ENCODE measurements at regions not wholly inside any gene's neighbourhood (a gene's known extent, or its start where the extent isn't known, plus 50 kb on each side); places are given as distances from the start of the nearest gene placed in this dataset.

DNA sequence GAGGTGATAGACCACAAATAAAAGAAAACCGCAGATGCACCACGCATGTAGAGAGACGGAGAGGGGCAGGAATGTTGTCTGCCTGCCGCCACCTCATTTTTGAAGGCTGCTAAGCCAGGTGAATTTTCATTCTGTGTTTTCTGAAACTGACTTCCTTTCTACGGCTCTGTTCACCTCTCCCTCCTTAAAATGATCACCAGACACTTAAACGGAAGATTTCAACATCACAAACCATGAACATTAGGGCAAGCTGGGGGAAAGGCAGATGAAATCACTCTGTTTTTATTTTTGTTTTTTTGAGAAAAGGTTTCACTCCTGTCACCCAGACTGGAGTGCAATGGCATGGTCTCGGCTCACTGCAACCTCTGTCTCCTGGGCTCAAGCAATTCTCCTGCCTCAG is 232.4 kb downstream of the MIAT start:
- H3K4me1 ChIP-seq (ENCODE audit: insufficient read depth), result no peaks in the 10 kb centered on the region
- no peak overlapping the region for H3K4me3 ChIP-seq (ENCODE audit: low read depth, low read length)
- H3K36me3 ChIP-seq (ENCODE audit: insufficient read depth), result no peaks in the 10 kb centered on the region
- H3K27ac ChIP-seq (ENCODE audit: low read depth), result no peak overlapping the region
- DNase-seq (ENCODE audit: extremely low spot score), result no peak
- WGBS, result 85% methylated on average over 7 of the region's 7 CpGs

DNA sequence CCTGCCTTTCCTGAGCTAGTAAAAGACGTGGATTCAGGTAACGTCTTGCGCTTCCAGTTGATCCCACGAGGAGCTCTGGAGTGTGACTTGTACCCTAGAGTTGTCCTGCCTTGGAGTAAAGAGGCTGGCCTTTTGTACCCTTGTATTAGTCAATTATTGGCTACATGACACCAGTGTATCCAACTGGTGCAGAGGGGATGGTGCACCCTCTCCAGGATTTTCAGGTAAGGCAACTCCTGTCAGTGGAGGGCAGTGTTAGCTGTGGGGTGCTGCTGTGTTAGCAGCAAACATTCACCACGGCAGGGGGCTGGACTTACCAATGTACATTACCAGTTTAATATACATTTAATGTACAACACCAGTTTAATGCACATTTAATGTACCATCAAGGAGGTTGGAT is 233.5 kb downstream of the MIAT start:
- no peak overlapping the region for H3K27ac ChIP-seq (ENCODE audit: low read depth)
- no peak overlapping the region for H3K4me3 ChIP-seq (ENCODE audit: low read depth, low read length)
- WGBS, result 56% methylated on average over 5 of the region's 5 CpGs
- no peaks in the 10 kb centered on the region for H3K36me3 ChIP-seq (ENCODE audit: insufficient read depth)
- H3K4me1 ChIP-seq (ENCODE audit: insufficient read depth), result no peaks in the 10 kb centered on the region
- no peak for DNase-seq (ENCODE audit: extremely low spot score)

DNA sequence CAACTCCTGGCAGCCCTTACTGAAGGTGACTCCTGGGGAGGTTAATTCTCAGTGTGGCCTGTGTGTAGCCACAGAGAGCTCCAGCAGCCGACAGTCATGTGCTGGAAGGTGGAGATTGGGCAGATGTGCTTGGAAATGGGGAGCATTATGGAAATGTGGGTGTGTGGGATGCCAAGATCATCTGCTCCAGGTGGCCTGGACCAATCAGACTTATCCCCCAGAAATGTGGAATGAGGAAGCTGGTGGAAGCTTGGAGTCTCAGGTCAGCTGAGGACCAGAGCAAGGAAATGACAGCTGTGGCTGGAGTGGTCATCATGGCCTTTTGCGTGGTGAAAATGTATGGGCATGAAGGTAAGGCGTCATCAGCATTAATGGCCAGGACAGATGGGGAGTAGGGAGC is 234.0 kb downstream of the MIAT start:
- H3K27ac ChIP-seq (ENCODE audit: low read depth), result no peak overlapping the region
- WGBS, result 90% methylated on average over 3 of the region's 3 CpGs
- no peak overlapping the region for H3K4me3 ChIP-seq (ENCODE audit: low read depth, low read length)
- DNase-seq (ENCODE audit: extremely low spot score), result no peak
- no peaks in the 10 kb centered on the region for H3K4me1 ChIP-seq (ENCODE audit: insufficient read depth)
- H3K36me3 ChIP-seq (ENCODE audit: insufficient read depth), result no peaks in the 10 kb centered on the region

DNA sequence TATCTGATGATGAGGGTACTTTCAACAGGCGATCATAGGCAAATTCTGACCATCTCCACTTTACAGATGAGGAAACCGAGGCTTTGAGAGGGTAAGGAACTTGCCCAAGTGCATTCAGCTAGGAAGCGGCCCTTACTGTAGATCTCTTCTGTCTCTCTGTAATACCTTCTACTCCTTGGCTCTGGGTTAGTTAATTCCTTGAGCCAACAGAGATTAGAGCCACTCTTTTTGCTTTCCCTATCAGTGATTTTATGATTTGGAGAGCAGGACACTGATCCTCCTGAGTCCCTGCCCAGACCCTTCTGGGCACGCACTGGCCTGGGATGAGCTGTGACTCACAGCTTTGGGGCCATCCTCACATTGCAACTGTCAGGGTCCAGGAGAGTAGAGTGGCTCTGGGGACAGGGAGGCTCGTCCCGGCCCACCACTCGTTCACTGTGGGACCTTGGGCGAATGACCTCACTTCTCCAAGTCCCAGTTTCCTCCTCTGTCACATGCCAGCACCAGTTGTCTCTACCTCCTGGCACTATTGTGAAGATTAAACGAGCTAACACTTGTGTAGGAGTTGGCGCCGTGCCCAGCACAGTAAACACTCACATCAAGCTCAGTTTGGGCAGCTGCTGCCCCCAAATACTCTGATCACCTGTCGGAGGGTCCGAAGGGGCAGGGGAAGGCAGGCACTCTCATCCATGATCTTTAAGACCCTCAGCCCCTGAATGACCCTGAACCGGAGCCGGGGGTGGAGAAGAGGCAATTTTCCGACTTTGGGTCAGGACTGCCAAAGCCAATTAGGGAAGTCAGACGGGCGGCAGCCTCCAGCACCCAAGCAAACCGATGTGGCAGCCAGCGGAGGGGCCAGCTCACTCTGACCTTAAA is 235.0 kb downstream of the MIAT start:
- Histone ChIP-seq H3K4me3 (ENCODE audit: low read depth, low read length) (no peak overlapping the region), H3K36me3 (ENCODE audit: insufficient read depth) (no peaks in the 10 kb centered on the region), H3K4me1 (ENCODE audit: insufficient read depth) (no peaks in the 10 kb centered on the region), H3K27ac (ENCODE audit: low read depth) (no peak overlapping the region)
- DNase-seq (ENCODE audit: extremely low spot score), result no peak
- WGBS, result 56% methylated on average over 20 of the region's 20 CpGs

DNA sequence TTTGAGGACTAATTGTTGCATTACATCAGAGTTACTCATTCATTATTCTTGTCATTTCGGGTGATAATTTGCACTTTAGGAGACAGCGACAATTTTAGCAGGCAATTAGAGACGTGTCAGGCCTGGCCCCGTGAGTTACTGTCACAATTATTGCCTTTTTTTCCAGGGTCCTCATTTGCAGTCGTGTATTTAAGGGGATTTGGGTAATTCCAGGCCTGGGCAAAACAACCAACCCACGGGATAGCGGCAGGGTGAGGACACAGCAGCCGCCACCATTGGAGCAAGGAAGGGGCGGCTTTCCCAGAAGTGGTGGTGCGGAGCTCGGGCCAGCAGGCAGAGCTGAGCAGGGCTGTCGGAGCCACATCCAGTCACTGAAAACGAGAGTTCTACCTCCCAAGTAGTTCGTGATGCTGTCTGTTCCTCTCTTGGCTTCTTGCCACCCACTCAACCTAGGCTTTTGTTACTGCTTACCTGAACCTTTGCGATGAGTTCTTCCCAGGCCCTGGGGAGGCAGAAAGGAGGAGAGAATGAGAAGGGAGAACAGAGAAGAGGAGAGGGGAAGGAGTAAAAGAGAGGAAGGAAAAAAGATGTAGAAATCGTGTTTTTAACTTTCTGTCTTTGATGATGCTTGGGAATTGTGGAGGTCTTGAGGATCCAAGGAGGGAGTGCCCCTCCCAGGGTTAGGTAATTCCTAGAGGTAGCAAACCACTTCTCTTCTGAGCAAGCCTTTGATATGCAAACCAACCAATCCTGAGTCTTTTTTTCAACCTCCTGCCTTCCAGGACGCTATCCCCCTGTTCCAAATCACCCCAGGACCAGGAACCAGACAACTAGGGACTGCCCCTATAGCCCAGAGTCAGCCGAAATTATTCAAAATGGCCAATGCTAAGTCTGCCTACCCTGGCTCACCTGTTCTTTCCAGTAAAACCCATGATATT is 236.1 kb downstream of the MIAT start:
- H3K4me3 ChIP-seq (ENCODE audit: low read depth, low read length), result no peak overlapping the region
- DNase-seq (ENCODE audit: extremely low spot score), result no peak
- H3K36me3 ChIP-seq (ENCODE audit: insufficient read depth), result no peaks in the 10 kb centered on the region
- H3K27ac ChIP-seq (ENCODE audit: low read depth), result no peak overlapping the region
- H3K4me1 ChIP-seq (ENCODE audit: insufficient read depth), result no peaks in the 10 kb centered on the region
- 75% methylated on average over 18 of the region's 18 CpGs for whole genome bisulfite sequencing

DNA sequence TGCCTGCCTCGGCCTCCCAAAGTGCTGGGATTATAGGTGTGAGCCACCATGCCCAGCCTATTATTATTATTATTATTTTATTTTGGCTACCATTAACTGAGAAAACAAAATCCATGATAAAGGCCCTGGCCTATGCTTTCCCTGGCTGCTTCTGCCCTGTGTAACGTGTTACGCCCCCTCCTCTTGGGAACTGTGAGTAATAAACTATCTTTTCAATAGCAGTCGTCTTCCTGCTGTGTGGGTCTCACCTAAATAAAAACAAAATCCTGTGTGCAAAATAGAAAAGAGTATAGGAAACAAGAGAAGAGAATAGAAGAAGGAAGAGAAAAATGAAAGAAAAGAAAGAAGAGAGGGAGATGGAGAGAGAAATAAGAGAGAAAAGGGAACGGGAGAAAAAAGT is 237.0 kb downstream of the MIAT start:
- no peak overlapping the region for H3K4me3 ChIP-seq (ENCODE audit: low read depth, low read length)
- 78% methylated on average over 5 of the region's 5 CpGs for WGBS

DNA sequence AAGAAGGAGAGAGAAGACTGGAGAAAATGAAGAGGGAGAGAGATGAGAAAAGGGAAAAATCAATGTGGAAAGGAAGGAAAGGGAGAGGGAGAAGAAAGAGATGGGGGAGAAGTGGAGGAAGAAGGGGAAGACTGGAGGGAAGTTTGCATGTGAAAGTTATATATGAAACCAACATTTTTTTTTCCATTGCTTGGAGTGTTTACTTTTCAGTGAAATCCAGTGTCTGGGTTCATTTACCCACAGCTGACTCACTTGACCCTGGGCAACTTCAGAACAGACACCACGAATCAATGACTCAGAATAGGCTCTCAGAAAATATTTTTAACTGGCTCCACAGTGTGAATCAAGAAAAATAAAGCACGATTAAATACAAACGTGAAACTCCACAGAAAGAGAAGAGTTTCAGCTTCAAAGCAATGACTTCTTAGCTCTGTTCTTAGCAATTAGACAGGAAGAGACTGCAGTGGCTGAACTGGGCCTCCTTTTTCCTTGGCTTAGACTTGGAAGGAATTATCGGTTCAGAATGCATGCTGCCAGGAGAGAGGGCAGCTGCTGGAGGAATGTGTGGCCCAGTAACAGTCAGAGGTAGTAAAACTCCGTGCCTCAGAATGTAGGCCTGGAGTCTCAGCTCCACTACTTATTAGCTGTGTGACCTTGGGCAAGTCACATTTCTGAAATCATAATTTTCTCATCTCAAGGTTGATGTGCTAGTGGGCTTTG is 237.5 kb downstream of the MIAT start:
- DNase-seq (ENCODE audit: extremely low spot score), result no peak
- 34% methylated on average over 5 of the region's 5 CpGs for WGBS
- H3K27ac ChIP-seq (ENCODE audit: low read depth), result no peak overlapping the region
- no peaks in the 10 kb centered on the region for H3K36me3 ChIP-seq (ENCODE audit: insufficient read depth)
- no peaks in the 10 kb centered on the region for H3K4me1 ChIP-seq (ENCODE audit: insufficient read depth)
- no peak overlapping the region for H3K4me3 ChIP-seq (ENCODE audit: low read depth, low read length)

More for the DNA sequence above, 237.0 kb downstream of the MIAT start:
- DNase-seq (ENCODE audit: extremely low spot score), result no peak
- Histone ChIP-seq H3K36me3 (ENCODE audit: insufficient read depth) (no peaks in the 10 kb centered on the region), H3K27ac (ENCODE audit: low read depth) (no peak overlapping the region), H3K4me1 (ENCODE audit: insufficient read depth) (no peaks in the 10 kb centered on the region)

DNA sequence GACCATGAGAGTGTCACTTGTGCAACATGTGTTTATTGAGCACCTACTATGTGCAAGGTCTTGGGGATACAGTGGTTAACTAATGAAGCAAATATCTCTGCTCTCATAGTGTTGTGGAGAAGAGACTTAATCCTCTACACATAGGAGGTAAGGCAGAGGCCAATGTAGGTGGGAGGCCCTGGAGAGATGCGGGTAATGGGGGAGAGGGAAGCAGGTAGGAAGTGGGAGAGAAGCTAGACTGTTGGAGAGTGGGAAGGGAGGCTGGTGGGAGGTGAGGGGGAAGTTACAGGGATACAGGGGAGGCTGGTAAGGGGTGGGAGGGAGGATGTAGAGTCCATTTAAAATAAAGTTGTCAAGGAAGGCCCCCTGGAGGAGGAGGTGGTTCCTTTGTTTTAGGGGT is 240.0 kb downstream of the MIAT start:
- H3K4me3 ChIP-seq (ENCODE audit: low read depth, low read length), result no peak overlapping the region
- no peak for DNase-seq (ENCODE audit: extremely low spot score)
- WGBS, result 95% methylated on average over 1 of the region's 1 CpG
- no peak overlapping the region for H3K27ac ChIP-seq (ENCODE audit: low read depth)
- H3K36me3 ChIP-seq (ENCODE audit: insufficient read depth), result no peaks in the 10 kb centered on the region
- H3K4me1 ChIP-seq (ENCODE audit: insufficient read depth), result no peaks in the 10 kb centered on the region

DNA sequence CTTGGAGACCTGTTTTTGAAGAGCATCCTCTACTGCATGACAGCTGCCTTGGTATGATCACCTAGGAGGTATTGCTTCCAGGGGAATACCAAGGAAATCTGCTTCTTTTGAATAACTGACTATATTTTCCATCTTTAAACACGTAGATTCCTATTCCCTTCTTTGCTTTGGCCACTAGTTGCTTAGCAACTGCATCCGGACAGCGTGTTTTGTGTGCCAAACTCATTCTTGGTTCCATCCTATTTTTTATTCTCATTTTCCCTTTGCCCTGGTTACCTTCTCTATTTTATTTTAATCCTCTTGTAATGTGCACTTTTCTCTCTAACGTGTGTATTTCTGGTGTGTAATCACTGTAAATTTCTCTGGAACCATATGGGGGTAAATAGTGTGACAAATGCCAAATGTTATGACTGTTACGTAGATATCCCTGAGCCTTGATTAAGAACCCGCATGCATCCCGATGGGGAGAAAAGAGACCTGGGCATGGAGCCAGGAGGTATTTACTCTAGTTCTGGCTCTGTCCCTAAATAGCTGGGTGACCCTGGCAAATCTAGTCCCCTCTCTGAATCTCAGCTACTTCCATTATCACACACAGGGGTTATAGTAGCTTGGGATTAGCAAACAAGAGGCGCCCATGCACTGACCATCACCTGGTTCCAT is 241.7 kb downstream of the MIAT start:
- Histone ChIP-seq H3K36me3 (ENCODE audit: insufficient read depth) (no peaks in the 10 kb centered on the region), H3K27ac (ENCODE audit: low read depth) (no peak overlapping the region), H3K4me3 (ENCODE audit: low read depth, low read length) (no peak overlapping the region), H3K4me1 (ENCODE audit: insufficient read depth) (peaks cover 3% of the 10 kb centered on the region)
- DNase-seq (ENCODE audit: extremely low spot score), result no peak
- WGBS, result 58% methylated on average over 8 of the region's 8 CpGs

DNA sequence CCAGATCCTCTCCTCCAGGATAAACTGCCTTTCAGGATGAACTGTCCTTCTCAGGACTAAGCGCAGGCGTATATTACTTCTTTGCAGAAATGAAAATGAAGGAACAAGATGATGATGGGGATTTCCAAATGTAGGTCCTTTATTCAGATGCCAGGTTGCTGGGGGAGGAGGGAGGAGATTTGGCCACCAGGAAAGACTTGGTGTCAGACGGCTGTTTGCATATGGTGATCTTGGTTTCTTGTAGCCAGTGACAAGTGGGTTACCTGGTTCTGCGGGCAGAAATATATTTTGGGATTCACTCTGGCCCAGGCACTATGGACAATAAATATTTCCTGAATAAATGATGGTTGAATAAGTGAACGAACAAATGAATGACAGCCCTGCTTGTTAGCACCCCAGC is 243.4 kb downstream of the MIAT start:
- no peaks in the 10 kb centered on the region for H3K36me3 ChIP-seq (ENCODE audit: insufficient read depth)
- H3K4me1 ChIP-seq (ENCODE audit: insufficient read depth), result peaks cover 3% of the 10 kb centered on the region
- WGBS, result 73% methylated on average over 5 of the region's 5 CpGs
- DNase-seq (ENCODE audit: extremely low spot score), result no peak
- H3K4me3 ChIP-seq (ENCODE audit: low read depth, low read length), result no peak overlapping the region
- H3K27ac ChIP-seq (ENCODE audit: low read depth), result no peak overlapping the region

DNA sequence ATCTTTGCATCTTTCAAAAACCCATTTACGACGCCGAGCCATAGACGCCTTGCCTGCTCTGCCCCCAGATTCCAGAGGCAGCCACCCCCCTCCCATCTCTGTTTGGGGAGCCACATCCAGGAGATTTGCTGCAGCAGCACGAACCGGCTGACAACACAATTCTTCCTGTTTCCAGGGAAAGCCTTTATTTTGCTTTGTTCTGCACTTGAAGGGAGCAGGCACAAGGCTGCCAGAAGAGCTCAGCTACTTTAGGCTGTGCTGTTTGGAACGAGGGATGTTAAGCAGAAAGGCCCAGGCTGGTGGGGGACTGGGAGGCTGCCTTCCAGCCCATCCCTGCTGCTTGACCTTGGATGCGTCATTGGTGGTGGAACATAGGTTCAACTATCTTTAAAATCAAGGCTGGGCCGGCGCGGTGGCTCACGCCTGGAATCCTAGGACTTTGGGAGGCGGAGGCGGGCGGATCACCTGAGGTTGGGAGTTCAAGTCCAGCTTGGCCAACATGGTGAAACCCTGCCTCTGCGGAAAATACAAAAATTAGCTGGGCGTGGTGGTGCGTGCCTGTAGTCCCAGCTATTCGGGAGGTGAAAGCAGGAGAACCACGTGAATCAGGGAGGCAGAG is 243.9 kb downstream of the MIAT start:
- H3K4me3 ChIP-seq (ENCODE audit: low read depth, low read length), result no peak overlapping the region
- peaks cover 3% of the 10 kb centered on the region for H3K4me1 ChIP-seq (ENCODE audit: insufficient read depth)
- H3K27ac ChIP-seq (ENCODE audit: low read depth), result no peak overlapping the region
- WGBS, result 76% methylated on average over 20 of the region's 20 CpGs
- DNase-seq (ENCODE audit: extremely low spot score), result no peak
- H3K36me3 ChIP-seq (ENCODE audit: insufficient read depth), result no peaks in the 10 kb centered on the region

DNA sequence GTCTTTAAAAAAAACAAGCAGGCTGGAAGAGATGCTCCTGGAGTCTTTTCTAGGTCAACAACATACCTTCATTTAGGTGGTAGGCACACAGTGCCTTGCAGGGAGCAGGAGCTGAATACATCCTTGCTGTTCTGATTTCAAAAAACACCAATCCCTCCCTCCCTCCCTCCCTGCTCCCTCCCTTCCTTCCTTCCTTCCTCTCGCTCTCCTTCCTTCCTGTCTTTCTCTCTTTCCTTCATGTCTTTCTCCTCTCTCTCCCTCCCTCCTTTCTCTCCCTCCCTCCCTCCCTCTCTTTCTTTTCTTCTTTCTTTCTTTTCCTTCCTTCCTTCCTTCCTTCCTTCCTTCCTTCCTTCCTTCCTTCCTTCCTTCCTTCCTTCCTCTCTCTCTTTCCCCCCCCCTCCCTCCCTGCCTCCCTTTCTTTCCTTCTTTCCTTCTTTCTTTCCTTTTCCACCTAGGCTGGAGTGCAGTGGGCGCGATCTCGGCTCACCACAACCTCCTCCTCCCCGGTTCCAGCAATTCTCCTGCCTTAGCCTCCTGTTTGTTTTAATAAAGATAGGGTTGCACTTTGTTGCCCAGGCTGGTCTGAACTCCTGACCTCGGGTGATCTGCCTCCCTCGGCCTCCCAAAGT is 245.1 kb downstream of the MIAT start:
- Histone ChIP-seq H3K4me3 (ENCODE audit: low read depth, low read length) (no peak overlapping the region), H3K36me3 (ENCODE audit: insufficient read depth) (no peaks in the 10 kb centered on the region), H3K4me1 (ENCODE audit: insufficient read depth) (peaks cover 3% of the 10 kb centered on the region), H3K27ac (ENCODE audit: low read depth) (no peak overlapping the region)
- WGBS, result 32% methylated on average over 7 of the region's 7 CpGs
- DNase-seq (ENCODE audit: extremely low spot score), result no peak
